SK-N-SH (cell line): ENCODE measurements at regions not wholly inside any gene's neighbourhood (a gene's known extent, or its start where the extent isn't known, plus 50 kb on each side); places are given as distances from the start of the nearest gene placed in this dataset.
"Not testable (repeated sequence)": the region's sequence is repeated elsewhere in the genome, so short reads cannot be mapped to it uniquely, and the experiment has no call there.

Source experiments
- CTCF ChIA-PET: fragments of 300-600, 350-600 bp; formaldehyde crosslinking; extraction: SDS; loops from one replicate; lab custom pipeline; 2021; lab: Yijun Ruan, JAX
- POLR2A ChIA-PET: fragments of 350-600 bp; sonication (Branson Sonifier 250); formaldehyde crosslinking; extraction: SDS; loops from one replicate; lab custom pipeline; 2020; ENCODE audit warnings: antibody characterized with exemption, inconsistent platforms; lab: Yijun Ruan, JAX
- DNase-seq: peaks from one replicate; pipeline ENCODE4 v3.0.0; 2012
- H2AFZ ChIP-seq: fragments of 200-600 bp; sonication (generic); 2 replicates; pipeline ENCODE4 v1.8.1; 2016; ENCODE audit warnings: antibody characterized with exemption, mild to moderate bottlenecking, low read depth
- H3F3A ChIP-seq: fragments of 200-600 bp; sonication (generic); replicated peaks from 2 replicates; pipeline ENCODE3; 2016; ENCODE audit warnings: antibody characterized with exemption, mild to moderate bottlenecking; ENCODE audit not compliant: insufficient read depth
- H3K27ac ChIP-seq, 2 experiments: fragments of 200-500 bp in 1 of 2; fragments of 200-600 bp in 1 of 2; sonication (Bioruptor generic) in 1 of 2; sonication (generic), shearing (Covaris generic) in 1 of 2; 2 replicates each; pipeline versions ENCODE4 v1.5.1 to v1.6.1; 2014 to 2016; ENCODE audit warnings: low read depth in 2 of 2, inconsistent platforms in 1 of 2, low read length in 1 of 2, mild to moderate bottlenecking in 1 of 2, mixed read lengths in 1 of 2
- H3K27me3 ChIP-seq: fragments of 200-600 bp; sonication (generic), shearing (Covaris generic); 2 replicates; pipeline ENCODE4 v1.6.1; 2016; ENCODE audit warnings: mixed run types; ENCODE audit not compliant: insufficient read depth
- H3K36me3 ChIP-seq, 2 experiments: fragments of 200-500 bp in 1 of 2; fragments of 200-600 bp in 1 of 2; sonication (Bioruptor generic) in 1 of 2; sonication (generic) in 1 of 2; replicated peaks in 1 of 2; 2 replicates each; pipeline versions ENCODE3 to v1.5.1; 2014 to 2016; ENCODE audit warnings: low read length in 1 of 2, mild to moderate bottlenecking in 1 of 2; ENCODE audit not compliant: insufficient read depth in 2 of 2, control insufficient read depth in 1 of 2
- H3K4me1 ChIP-seq, 2 experiments: fragments of 200-500 bp in 1 of 2; fragments of 200-600 bp in 1 of 2; sonication (Bioruptor generic) in 1 of 2; sonication (generic), shearing (Covaris generic) in 1 of 2; 2 replicates each; pipeline versions ENCODE4 v1.5.1 to v1.6.1; 2014 to 2016; ENCODE audit warnings: low read depth in 1 of 2, low read length in 1 of 2, mixed run types in 1 of 2; ENCODE audit not compliant: insufficient read depth in 2 of 2, control insufficient read depth in 1 of 2
- H3K4me2 ChIP-seq: fragments of 200-600 bp; sonication (generic), shearing (Covaris generic); 2 replicates; pipeline ENCODE4 v1.6.1; 2017; ENCODE audit warnings: mixed run types
- H3K4me3 ChIP-seq, 2 experiments: fragments of 200-500 bp in 1 of 2; fragments of 200-600 bp in 1 of 2; sonication (Bioruptor generic) in 1 of 2; sonication (generic), shearing (Covaris generic) in 1 of 2; 2 replicates each; pipeline versions ENCODE4 v1.5.1 to v1.8.1; 2014 to 2016; ENCODE audit warnings: low read depth in 2 of 2, inconsistent platforms in 1 of 2, low read length in 1 of 2, mild to moderate bottlenecking in 1 of 2, mixed read lengths in 1 of 2, moderate library complexity in 1 of 2
- H3K79me2 ChIP-seq: fragments of 200-600 bp; sonication (generic); 2 replicates; pipeline ENCODE4 v1.8.1; 2017; ENCODE audit warnings: mild to moderate bottlenecking; ENCODE audit not compliant: insufficient read depth
- H3K9ac ChIP-seq: fragments of 200-600 bp; sonication (generic); 2 replicates; pipeline ENCODE4 v1.6.1; 2017; ENCODE audit warnings: mixed run types
- H3K9me2 ChIP-seq: fragments of 200-600 bp; sonication (generic); 2 replicates; pipeline ENCODE4 v1.6.1; 2017; ENCODE audit warnings: mixed run types
- H3K9me3 ChIP-seq: fragments of 200-600 bp; sonication (generic); 2 replicates; pipeline ENCODE4 v1.6.1; 2017; ENCODE audit warnings: mixed run types, mild to moderate bottlenecking, moderate library complexity
- H4K20me1 ChIP-seq: fragments of 200-600 bp; sonication (generic); 2 replicates; pipeline ENCODE4 v1.6.1; 2017; ENCODE audit warnings: mild to moderate bottlenecking, mixed run types; ENCODE audit not compliant: insufficient read depth
- WGBS: methylation state at CpG from one replicate; pipeline ENCODE4 v1.1.6; 2017; ENCODE audit warnings: low lambda C conversion rate; 5-methylcytosine and 5-hydroxymethylcytosine counted together

DNA sequence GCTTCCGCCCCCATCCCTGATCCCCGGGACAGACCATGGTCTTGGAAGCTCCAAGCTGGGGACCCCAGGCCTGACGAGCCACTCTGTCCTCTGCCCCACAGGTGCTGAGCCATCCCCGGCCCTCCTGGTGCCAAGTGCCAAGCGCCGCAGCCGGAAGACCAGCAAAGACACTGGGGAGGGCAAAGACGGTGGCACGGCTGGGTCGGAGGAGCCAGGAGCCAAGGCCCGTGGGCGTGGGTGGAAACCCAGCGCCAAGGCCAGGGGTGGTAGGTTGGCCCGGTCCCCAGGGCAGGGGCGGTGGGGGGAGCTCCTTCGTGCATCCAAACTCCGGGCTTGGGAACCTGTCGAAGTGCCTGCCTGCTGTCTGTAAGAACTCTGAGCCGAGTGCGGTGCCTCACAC is 130.3 kb downstream of the ZNF479 start:
- 22% methylated on average over 10 of the region's 20 CpGs for WGBS
- H3K79me2 ChIP-seq, CTCF ChIA-PET, POLR2A ChIA-PET, H3K27ac ChIP-seq, H3K4me3 ChIP-seq, DNase-seq, H2AFZ ChIP-seq, H3K27me3 ChIP-seq, H3K9me3 ChIP-seq, H3K4me1 ChIP-seq, H3K9ac ChIP-seq, H3K9me2 ChIP-seq, H4K20me1 ChIP-seq, H3K4me2 ChIP-seq, H3K36me3 ChIP-seq, H3F3A ChIP-seq: not testable (repeated sequence)

GRCh38 chr7:56993779-56994178 is 138.5 kb downstream of the ZNF479 start:
- H3K79me2 ChIP-seq, H3K27me3 ChIP-seq, H3F3A ChIP-seq, DNase-seq, H2AFZ ChIP-seq, H3K36me3 ChIP-seq, H4K20me1 ChIP-seq, H3K9me3 ChIP-seq, H3K9me2 ChIP-seq, CTCF ChIA-PET, H3K27ac ChIP-seq, POLR2A ChIA-PET, H3K4me2 ChIP-seq, H3K4me3 ChIP-seq, H3K9ac ChIP-seq, H3K4me1 ChIP-seq: not testable (repeated sequence)
- 0% methylated on average over 3 of the region's 12 CpGs for WGBS

- POLR2A ChIA-PET, DNase-seq, H4K20me1 ChIP-seq, H3K36me3 ChIP-seq, H3K4me2 ChIP-seq, H3K9ac ChIP-seq, H2AFZ ChIP-seq, H3F3A ChIP-seq, H3K27ac ChIP-seq, H3K4me1 ChIP-seq, H3K4me3 ChIP-seq, CTCF ChIA-PET, H3K9me2 ChIP-seq, H3K27me3 ChIP-seq, H3K79me2 ChIP-seq, H3K9me3 ChIP-seq: not testable (repeated sequence)
- WGBS, result 12% methylated on average over 13 of the region's 24 CpGs
Measured at GRCh38 chr7:56957737-56958408, 174.4 kb downstream of the ZNF479 start.

GRCh38 chr7:56957086-56957485 is 175.2 kb downstream of the ZNF479 start:
- H4K20me1 ChIP-seq, H2AFZ ChIP-seq, H3K9ac ChIP-seq, H3K27ac ChIP-seq, H3K4me1 ChIP-seq, H3K9me3 ChIP-seq, H3F3A ChIP-seq, H3K4me3 ChIP-seq, DNase-seq, H3K9me2 ChIP-seq, H3K27me3 ChIP-seq, H3K36me3 ChIP-seq, POLR2A ChIA-PET, CTCF ChIA-PET, H3K79me2 ChIP-seq, H3K4me2 ChIP-seq: not testable (repeated sequence)
- WGBS, result 3% methylated on average over 2 of the region's 4 CpGs

DNA sequence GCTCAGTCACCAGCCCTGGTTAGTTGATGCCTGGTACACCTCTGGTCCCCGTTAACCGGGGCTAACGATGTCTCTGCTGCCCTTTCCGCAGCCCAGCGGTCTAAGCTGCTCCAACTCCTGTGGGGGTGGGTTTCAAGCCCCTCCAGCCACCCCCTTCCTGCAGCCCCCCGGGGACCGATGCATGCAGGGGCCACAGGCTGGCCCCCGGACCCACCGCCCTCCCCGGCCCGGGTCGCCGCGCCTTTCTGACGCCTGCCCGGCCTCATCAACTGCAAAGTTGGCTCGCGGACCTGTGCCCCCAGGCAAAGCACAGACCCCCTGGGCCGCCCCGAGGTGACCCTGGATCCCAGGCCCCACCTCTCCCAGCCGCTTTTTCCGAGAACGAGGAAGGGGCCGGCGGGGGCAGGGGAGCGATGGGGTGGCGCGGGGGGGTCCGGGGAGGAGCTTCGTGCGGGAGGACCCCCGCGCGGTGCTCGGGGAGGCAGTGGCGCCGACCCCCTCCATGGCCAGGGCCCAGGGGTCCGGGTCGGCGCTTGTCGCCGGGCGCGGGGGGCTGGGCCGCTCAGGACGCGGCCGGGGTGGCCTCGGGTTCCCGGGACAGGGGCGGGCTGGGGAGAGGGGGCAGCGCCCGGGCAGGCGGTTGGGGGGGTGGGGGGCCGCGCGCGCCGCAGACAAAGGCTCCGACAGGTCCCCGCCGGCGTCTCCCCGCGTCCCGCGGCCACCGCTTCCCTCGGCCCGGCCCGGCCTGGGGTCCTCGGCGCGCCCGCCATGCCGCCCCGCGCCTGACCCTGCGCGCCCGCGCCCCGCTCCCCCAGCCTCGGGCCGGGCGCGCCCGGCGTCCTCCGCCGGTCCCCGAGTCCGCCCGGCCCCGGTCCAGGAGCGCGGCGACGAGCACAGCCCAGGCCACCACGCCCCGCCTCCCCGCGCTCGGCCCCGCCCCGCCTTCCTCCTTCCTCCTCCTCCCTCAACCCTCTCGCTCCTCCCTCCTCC is 183.6 kb downstream of the ZNF479 start:
- H3K9me3 ChIP-seq, CTCF ChIA-PET: not testable (repeated sequence)

DNA sequence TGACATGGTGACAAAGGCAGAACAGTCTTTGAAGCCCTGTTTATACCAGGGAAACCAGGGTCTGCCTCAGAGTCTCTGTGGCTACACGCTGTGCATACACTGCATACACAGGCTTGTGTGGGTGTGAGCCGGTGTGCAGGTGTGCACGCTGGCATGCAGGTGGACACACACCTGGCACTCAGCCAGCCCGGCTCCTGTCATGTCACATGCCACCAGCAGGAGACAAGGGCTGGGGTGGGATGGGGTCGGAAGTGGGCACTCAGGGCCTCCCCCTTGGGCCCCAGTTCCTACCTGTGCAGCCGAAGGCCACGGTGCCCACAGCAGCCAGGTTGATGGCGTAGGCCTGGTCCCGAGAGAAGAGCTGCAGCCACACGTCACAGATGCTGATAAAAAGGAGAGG is 192.2 kb downstream of the ZNF479 start:
- POLR2A ChIA-PET, H3K4me1 ChIP-seq, CTCF ChIA-PET, H3K27ac ChIP-seq, H3K4me3 ChIP-seq, H2AFZ ChIP-seq, H3K36me3 ChIP-seq, DNase-seq, H3F3A ChIP-seq, H3K4me2 ChIP-seq, H3K9me2 ChIP-seq, H4K20me1 ChIP-seq, H3K27me3 ChIP-seq, H3K9me3 ChIP-seq, H3K9ac ChIP-seq, H3K79me2 ChIP-seq: not testable (repeated sequence)
- WGBS, result 7% methylated on average over 5 of the region's 10 CpGs

More for the DNA sequence above, 183.6 kb downstream of the ZNF479 start:
- H3K4me1 ChIP-seq, POLR2A ChIA-PET, H3K4me3 ChIP-seq, H3K4me2 ChIP-seq, DNase-seq, H3K27ac ChIP-seq, H3K27me3 ChIP-seq, H3K79me2 ChIP-seq, H2AFZ ChIP-seq, H3F3A ChIP-seq, H4K20me1 ChIP-seq, H3K36me3 ChIP-seq, H3K9ac ChIP-seq, H3K9me2 ChIP-seq: not testable (repeated sequence)
- WGBS, result 30% methylated on average over 12 of the region's 107 CpGs
